GM21825 (cell line): ENCODE measurements at regions not wholly inside any gene's neighbourhood (a gene's known extent, or its start where the extent isn't known, plus 50 kb on each side); places are given as distances from the start of the nearest gene placed in this dataset.

ENCODE experiments used
- ATAC-seq: cut with Tn5 transposase; IDR thresholded peaks from one replicate; pipeline ENCODE4 v1.9.1; 2021; ENCODE audit warnings: mild to moderate bottlenecking, moderate library complexity; ENCODE audit not compliant: unreplicated experiment

DNA sequence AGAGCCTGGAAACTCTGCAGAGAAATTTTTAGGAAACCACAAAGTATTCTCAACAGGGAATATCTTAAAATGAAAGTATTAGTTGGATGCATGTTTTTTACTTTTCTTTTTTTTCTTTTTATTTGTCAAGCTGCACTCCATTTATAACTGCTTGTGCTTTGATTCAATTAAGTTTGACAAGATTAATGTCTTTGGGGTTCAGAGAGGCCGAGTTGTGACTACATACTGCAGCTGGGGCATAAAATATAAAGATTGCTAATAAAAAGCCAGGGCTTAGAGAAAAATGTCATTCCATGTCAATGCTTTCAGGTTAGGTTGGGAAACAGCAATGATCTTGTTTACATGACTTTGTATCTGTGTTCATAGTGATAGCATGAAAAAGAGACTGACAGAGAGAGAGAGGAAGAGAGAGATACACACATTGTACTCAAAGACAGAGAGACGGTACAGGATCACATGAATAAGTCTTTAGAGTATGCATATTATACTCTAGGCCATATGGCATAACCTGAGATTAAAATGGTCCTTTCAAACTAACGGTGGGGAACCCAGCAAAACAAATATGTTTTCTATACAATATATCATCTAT is 1022.3 kb upstream of the CNTNAP5 start:
- ATAC-seq: no peak

GRCh38 chr2:123015186-123015585 is 1009.9 kb upstream of the CNTNAP5 start:
- no peak for ATAC-seq

GRCh38 chr2:123035541-123035940 is 989.5 kb upstream of the CNTNAP5 start:
- no peak for ATAC-seq

- no peak for ATAC-seq
Observed at GRCh38 chr2:123036300-123036699, 988.8 kb upstream of the CNTNAP5 start.

DNA sequence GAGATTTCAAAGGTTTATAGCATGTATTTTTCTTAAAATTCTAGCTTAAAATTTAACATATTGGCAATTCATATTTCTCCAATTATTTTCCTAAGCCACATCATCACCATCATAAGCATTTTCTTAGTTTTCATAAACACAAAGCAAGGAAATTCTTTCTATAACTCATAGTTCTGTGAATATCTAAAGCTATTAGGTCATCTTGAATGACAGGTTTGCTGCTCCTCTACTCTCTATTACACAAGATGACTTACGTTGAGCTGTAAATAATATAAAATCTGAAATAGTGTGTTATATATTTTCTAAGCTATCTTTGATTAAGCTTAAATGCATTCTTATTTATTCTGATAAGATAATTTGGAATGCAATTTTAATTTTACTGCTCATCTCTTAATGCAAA is 984.6 kb upstream of the CNTNAP5 start:
- no peak for ATAC-seq

- no peak for ATAC-seq
Observed at GRCh38 chr2:123043458-123043857, 981.6 kb upstream of the CNTNAP5 start.

GRCh38 chr2:123045713-123046112 is 979.4 kb upstream of the CNTNAP5 start:
- no peak for ATAC-seq

DNA sequence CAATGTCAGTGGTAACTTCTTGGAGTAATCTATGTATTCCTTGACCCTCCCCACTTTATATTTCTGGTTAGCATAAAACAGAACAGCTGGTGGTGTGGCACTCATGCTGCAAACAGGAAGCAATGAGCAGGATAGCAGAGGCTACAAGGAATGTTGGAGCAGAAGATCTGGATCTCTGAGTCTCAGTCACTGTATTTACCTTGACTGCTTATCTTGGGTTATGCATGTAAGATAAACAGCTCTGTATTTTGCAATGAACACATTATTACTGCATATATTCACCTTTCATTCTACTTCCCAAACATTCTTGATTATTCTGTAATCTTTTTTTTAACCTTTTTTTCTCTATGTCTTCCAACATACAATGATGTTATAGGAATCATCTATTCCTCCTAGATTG is 977.9 kb upstream of the CNTNAP5 start:
- ATAC-seq: no peak

DNA sequence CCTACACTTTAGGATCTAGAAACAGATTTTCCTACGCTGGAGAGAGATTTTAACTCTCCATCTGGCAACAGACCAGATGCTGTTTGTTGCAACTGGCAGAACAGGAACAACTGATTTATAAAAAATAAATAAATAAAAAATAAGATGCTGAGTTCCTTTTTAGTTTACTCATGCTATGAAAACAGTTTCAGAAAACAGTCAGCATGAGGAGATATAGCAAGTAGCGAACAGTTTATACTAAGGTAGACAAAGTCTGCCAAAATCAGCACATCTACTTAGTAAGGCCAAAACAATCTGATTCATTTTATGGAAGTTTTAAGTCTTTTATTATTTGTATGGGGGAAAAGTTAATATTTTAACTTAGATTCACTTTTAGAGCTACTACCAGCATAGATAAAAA is 974.0 kb upstream of the CNTNAP5 start:
- ATAC-seq: no peak

GRCh38 chr2:123061534-123061933 is 963.6 kb upstream of the CNTNAP5 start:
- ATAC-seq: no peak

DNA sequence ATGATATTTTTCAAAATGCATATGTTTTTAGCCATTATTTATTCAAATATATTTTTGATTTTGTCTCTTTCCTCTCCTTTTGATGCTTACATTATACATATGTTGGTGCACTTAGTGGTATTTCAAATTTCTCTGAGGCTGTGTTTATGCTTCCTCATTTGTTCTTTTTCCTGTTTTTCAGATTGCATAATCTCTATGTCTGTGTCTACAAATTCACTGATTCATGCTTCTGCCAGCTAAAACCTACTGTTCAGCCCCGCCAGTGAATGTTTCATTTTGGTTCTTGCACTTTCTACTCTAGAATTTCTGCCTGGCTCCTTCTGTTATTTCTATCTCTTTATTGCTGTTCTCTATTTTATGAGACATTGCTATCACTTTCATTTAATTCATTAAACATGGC is 951.7 kb upstream of the CNTNAP5 start:
- ATAC-seq: no peak

- ATAC-seq: no peak
Observed at GRCh38 chr2:123073956-123074355, 951.1 kb upstream of the CNTNAP5 start.

DNA sequence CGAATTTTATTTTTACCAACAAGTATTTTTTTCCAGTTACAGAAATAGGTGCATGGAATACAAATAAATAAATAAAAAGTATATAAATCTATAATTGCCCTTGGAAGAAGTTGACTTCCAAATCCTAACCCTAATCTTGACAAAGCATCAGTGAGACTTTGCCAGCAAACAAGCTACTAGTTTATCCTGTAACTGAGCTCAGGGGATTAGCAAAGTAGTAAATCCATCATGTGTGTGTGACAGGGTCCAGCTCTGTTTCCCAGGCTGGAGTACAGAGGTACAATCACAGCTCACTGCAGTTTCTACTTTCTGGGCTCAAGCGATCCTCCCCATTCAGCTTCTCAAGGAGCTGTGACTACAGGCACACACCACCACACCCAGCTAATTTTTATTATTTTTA is 948.0 kb upstream of the CNTNAP5 start:
- ATAC-seq: no peak

DNA sequence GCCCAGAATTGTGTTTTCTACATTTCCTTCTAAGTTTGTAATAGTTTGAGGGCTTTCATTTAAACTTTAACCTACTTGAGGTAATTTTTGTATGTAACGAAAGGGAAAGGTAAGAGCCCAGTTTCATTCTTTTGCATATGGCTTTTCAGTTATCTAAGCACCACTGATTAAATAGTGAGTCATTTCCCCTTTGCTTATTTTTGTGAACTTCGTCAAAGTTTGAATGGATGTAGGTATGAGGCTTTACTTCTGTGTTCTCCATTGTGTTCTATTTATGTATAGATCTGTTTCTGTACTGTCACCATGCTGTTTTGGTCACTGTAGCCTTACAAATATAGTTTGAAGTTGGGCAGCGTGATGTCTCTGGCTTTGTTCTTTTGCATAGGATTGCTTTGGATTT is 944.8 kb upstream of the CNTNAP5 start:
- no peak for ATAC-seq

DNA sequence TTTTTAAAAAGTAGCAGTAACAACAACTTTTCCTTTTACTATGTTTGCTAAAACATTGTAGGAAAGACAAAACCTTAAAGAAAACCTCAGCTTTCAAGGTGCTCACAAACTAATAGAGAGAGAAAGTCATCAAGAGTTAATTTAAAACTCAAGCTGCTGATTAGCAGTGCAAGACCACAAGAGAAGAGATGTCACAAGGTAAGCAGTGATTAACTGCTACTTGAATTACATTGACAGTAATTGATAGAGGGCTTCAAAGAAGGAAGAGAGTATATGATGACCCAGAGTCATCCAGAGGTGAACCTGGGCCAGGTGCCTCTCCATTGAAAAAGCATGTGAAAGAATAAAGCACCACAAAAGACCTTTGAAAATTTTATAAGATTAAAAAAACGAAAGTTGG is 939.6 kb upstream of the CNTNAP5 start:
- no peak for ATAC-seq

DNA sequence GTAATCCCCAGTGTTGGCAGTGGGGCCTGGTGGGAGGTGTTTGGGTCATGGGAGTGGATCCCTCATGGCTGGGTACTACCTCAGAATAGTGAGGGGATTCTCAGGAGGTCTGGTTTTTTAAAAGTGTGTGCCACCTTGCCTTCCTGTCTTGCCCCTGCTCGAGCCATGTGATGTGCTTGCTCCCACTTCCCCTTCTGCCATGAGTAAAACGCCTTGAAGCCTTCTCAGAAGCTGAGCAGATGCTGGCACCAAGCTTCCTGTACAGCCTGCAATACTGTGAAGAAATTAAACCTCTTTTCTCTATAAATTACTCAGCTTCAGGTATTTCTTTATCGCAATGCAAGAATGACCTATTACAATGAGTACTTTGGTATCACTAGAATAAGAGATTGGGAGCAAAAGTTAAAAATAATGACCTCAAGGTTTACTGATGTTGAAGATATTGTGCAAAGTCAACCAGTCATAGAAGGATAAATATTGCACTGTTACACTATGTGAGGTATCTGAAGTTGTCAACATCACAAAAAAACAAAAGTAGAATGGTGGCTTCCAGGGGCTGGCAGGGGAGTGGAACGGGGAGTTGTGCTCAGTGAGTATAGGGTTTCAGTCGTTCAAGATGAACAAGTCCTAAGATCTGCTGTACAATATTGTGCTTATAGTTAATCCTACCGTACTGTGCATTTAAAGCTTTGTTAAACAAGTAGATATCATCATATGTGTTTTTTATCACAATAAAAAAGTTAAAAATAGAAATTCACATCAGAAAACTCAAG is 938.3 kb upstream of the CNTNAP5 start:
- no peak for ATAC-seq

GRCh38 chr2:123091471-123091870 is 933.6 kb upstream of the CNTNAP5 start:
- no peak for ATAC-seq

- no peak for ATAC-seq
Observed at GRCh38 chr2:123093199-123093598, 931.9 kb upstream of the CNTNAP5 start.

- no peak for ATAC-seq
Observed at GRCh38 chr2:123095219-123095835, 929.8 kb upstream of the CNTNAP5 start.

DNA sequence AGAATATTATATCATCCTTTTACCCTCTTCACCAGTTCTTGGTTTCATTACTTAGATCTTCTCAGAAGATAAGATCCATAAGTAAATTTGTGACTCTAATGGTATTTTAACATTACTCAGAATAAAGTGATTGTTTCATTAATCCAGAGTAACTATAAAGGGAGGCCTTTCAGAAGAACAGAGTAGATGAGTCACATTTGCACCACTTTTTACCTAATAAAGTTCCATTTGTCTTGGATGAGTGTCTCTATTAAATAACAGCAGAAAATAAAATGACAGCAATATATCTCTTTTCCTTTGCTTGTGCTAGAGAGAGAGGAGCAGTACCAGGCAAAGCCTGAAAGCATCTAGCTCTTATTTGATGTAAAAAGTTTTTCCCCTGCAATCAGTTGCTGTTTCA is 926.5 kb upstream of the CNTNAP5 start:
- no peak for ATAC-seq

GRCh38 chr2:123101434-123101833 is 923.7 kb upstream of the CNTNAP5 start:
- no peak for ATAC-seq

DNA sequence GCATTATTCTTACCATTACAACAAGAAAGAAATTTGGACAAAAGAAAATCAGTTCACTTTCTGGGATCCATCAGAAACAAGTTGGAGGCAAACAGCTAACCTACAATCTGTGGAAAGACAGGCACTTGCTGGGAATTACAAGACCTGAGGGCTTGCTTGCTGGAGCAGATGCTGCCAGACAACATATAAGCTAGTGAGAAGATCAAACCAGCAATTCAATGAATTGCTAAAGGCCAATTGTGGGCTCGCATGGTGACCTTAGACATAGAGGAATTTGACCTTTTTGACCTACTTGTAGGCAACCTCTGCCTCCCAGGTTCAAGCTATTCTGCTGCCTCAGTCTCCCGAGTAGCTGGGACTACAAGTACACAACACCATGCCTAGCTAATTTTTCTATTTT is 921.2 kb upstream of the CNTNAP5 start:
- no peak for ATAC-seq
